Adrenal gland (tissue), 9 donors: ENCODE measurements at regions not wholly inside any gene's neighbourhood (a gene's known extent, or its start where the extent isn't known, plus 50 kb on each side); places are given as distances from the start of the nearest gene placed in this dataset.

Experiments
- DNase-seq, 7 donors: peaks; one replicate each; pipeline ENCODE4 v3.0.0-alpha.2; 2019 to 2020
- H3K27ac ChIP-seq, 5 donors: fragments of 200-600 bp; sonication (generic) in 4 of 5; 1 replicate in 3 of 5; 2 replicates in 2 of 5; pipeline versions ENCODE4 v1.5.1 to v1.8.0; 2016 to 2020; ENCODE audit warnings: mild to moderate bottlenecking in 1 of 5
- H3K27me3 ChIP-seq: fragments of 200-600 bp; 2 replicates; pipeline ENCODE4 v1.8.0; 2021
- H3K36me3 ChIP-seq, 2 donors: fragments of 200-600 bp; replicated peaks in 1 of 2; 1 replicate in 1 of 2; 2 replicates in 1 of 2; pipeline versions ENCODE4 v1.5.1 to v1.8.0; 2018 to 2022
- H3K4me1 ChIP-seq, 2 donors: fragments of 200-600 bp; replicated peaks in 1 of 2; 1 replicate in 1 of 2; 2 replicates in 1 of 2; pipeline versions ENCODE4 v1.5.1 to v1.8.0; 2018 to 2021
- H3K4me3 ChIP-seq, 4 donors: fragments of 200-600 bp; sonication (generic) in 3 of 4; one replicate each; pipeline ENCODE4 v1.5.1; 2016 to 2018
- H3K9me3 ChIP-seq, 3 donors: fragments of 200-600 bp; sonication (generic) in 1 of 3; replicated peaks in 1 of 3; 1 replicate in 2 of 3; 2 replicates in 1 of 3; pipeline versions ENCODE4 v1.5.1 to v1.8.0; 2016 to 2021
- POLR2A ChIP-seq, 2 donors: fragments of 450-650 bp; IDR thresholded peaks; one replicate each; pipeline ENCODE4 v1.6.1; 2017; ENCODE audit warnings: antibody characterized with exemption in 2 of 2, mild to moderate bottlenecking in 2 of 2, moderate library complexity in 1 of 2
- WGBS, 4 donors: extraction: QIAGEN DNeasy Blood & Tissue Kit in 2 of 4; methylation state at CpG; one replicate each; pipeline versions ENCODE4 v1.1.5 to v1.1.7; 2013 to 2017; 5-methylcytosine and 5-hydroxymethylcytosine counted together
- intact Hi-C, 2 donors: fragments of 100-400 bp; cut with DNase I; formaldehyde crosslinking; loops; one replicate each; pipeline versions ENCODE4 v1.14.1 to v1.15.0; 2022 to 2023
- TF ChIP-seq, protein P1 (sequence below), 6 experiments: fragments of 450-650 bp in 4 of 6; fragments of 200-600 bp in 2 of 6; sonication (generic) in 1 of 6; IDR thresholded peaks; 1 replicate in 5 of 6; 2 replicates in 1 of 6; pipeline versions ENCODE4 v1.5.1 to v1.8.0; 2016 to 2021; ENCODE audit warnings: antibody characterized with exemption in 6 of 6, mild to moderate bottlenecking in 2 of 6, moderate library complexity in 1 of 6
- donor health status: healthy with polysubstance abuse.
- donor health status: Bipolar disorder and iron deficiency.
- donor health status: DM: yes; HTN: yes; CAD: no.
- donor health status: DM: no; HTN: no; CAD: no.
- donor health status: DM: no; HTN: no; CAD: no.

DNA sequence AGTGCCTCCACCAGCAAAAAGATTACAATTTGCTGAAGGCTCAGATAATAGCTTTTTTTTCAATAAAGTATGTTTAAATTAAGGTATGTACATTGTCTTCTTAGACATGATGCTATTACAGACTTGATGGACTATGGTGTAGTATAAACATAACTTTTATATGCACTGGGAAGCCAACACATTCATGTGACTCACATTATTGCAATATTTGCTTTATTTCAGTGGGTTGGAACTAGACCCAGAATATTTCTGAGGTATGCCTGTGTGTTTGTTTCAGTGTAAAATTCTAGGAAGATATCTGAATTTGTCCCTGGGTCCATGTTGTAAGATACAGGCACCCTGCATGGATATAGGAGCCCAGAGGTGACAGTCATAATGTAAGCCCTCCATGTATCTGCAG lies 120.0 kb upstream of the BDNF start:
- Histone ChIP-seq H3K4me1 (no peaks in the 10 kb centered on the region), H3K36me3 (no peaks in the 10 kb centered on the region), H3K9me3 (no peaks in the 10 kb centered on the region), H3K27ac (no peak overlapping the region), H3K27me3 (no peaks in the 10 kb centered on the region), H3K4me3 (no peak overlapping the region)
- intact Hi-C loops, result no loop called here
- DNase-seq, result no peak
- TF ChIP-seq POLR2A (IDR thresholded peaks at IDR 0.05), result no peak
- TF ChIP-seq, protein P1, sequence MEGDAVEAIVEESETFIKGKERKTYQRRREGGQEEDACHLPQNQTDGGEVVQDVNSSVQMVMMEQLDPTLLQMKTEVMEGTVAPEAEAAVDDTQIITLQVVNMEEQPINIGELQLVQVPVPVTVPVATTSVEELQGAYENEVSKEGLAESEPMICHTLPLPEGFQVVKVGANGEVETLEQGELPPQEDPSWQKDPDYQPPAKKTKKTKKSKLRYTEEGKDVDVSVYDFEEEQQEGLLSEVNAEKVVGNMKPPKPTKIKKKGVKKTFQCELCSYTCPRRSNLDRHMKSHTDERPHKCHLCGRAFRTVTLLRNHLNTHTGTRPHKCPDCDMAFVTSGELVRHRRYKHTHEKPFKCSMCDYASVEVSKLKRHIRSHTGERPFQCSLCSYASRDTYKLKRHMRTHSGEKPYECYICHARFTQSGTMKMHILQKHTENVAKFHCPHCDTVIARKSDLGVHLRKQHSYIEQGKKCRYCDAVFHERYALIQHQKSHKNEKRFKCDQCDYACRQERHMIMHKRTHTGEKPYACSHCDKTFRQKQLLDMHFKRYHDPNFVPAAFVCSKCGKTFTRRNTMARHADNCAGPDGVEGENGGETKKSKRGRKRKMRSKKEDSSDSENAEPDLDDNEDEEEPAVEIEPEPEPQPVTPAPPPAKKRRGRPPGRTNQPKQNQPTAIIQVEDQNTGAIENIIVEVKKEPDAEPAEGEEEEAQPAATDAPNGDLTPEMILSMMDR (IDR thresholded peaks at IDR 0.05), result no peak

DNA sequence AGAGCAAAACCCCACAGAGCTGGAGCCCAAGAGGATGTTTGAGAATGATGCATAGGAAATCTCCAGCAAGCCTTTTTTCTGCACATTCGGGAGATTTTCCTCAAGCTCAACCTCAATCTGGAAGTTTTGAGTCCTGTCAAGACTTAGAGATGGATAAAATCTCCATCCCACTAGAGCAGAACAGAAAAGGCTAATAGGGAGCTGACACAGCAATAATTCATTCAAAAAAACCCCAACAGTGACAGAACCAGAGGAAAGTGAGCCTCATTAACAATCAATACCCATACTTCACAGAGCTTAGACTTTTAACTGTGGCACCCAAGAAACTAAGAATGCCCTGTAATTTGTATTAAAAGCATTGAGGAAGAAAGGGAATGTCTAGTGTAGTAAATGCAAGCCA lies 115.9 kb upstream of the BDNF start:
- no peaks in the 10 kb centered on the region for H3K9me3 ChIP-seq
- H3K4me3 ChIP-seq, result no peak overlapping the region
- DNase-seq, result no peak
- WGBS, 4 donors, result 70 to 81% (median 76%) methylated on average over 1 of the region's 1 CpG
- H3K36me3 ChIP-seq, result no peaks in the 10 kb centered on the region
- no peak overlapping the region for H3K27ac ChIP-seq
- no peaks in the 10 kb centered on the region for H3K27me3 ChIP-seq
- no peaks in the 10 kb centered on the region for H3K4me1 ChIP-seq
- intact Hi-C loops, result no loop called here
- no peak for TF ChIP-seq POLR2A (IDR thresholded peaks at IDR 0.05)
- TF ChIP-seq, protein P1 (IDR thresholded peaks at IDR 0.05), result no peak

DNA sequence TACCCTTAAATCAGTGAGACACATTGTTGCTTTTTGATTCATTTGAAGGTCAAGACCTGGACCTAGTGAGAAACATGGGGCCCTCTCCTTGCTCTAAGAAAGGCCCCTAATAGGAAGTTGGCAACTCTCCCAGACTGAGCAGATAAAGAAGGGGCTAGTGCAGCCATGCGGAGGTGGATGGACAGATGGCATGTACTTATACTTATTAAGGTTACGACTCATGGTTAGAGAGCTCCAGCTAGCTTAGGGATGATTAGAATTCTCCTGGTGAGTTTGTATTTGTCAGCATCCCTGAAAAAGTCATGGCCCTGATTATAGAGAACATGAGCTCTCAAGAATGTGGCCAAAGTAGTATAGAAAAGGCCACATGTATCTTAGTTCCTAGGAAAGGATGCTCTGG lies 112.1 kb upstream of the BDNF start:
- TF ChIP-seq POLR2A (IDR thresholded peaks at IDR 0.05), result no peak
- TF ChIP-seq, protein P1 (IDR thresholded peaks at IDR 0.05), result no peak
- H3K9me3 ChIP-seq, result no peaks in the 10 kb centered on the region
- H3K27me3 ChIP-seq, result no peaks in the 10 kb centered on the region
- H3K4me1 ChIP-seq, result no peaks in the 10 kb centered on the region
- intact Hi-C loops, result no loop called here
- no peak for DNase-seq
- H3K27ac ChIP-seq, result no peak overlapping the region
- H3K4me3 ChIP-seq, result no peak overlapping the region
- no peaks in the 10 kb centered on the region for H3K36me3 ChIP-seq
- WGBS, 4 donors, result 52 to 70% (median 66%) methylated on average over 2 of the region's 2 CpGs

DNA sequence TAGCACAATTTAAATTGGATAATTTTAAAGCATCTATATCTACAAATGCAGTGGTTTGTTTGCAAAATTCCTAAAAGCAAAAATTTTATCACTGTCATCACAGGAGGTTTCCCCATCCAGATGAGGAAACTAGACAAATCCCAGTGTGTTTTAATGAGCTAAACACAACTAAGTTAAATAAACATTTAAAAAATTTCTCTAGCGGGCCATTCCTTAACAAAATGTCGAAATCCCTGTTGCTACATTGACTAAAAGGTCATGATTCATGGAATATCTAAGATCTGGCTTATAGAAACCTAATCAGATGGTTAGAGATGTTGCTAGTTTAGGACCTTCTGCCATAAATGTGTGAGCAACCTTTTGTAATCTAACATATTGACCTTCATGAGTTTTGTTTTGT lies 107.3 kb upstream of the BDNF start:
- intact Hi-C loops, result no loop called here
- H3K4me3 ChIP-seq, result no peak overlapping the region
- no peak for TF ChIP-seq POLR2A (IDR thresholded peaks at IDR 0.05)
- TF ChIP-seq, protein P1 (IDR thresholded peaks at IDR 0.05), result no peak
- no peaks in the 10 kb centered on the region for H3K9me3 ChIP-seq
- no peaks in the 10 kb centered on the region for H3K27me3 ChIP-seq
- no peaks in the 10 kb centered on the region for H3K36me3 ChIP-seq
- H3K4me1 ChIP-seq, result no peaks in the 10 kb centered on the region
- no peak overlapping the region for H3K27ac ChIP-seq
- no peak for DNase-seq
- WGBS, 4 donors, result 61 to 76% (median 72%) methylated on average over 2 of the region's 2 CpGs
